ENCODE measurements at regions not wholly inside any gene's neighbourhood (a gene's known extent, or its start where the extent isn't known, plus 50 kb on each side); places are given as distances from the start of the nearest gene placed in this dataset.

DNA sequence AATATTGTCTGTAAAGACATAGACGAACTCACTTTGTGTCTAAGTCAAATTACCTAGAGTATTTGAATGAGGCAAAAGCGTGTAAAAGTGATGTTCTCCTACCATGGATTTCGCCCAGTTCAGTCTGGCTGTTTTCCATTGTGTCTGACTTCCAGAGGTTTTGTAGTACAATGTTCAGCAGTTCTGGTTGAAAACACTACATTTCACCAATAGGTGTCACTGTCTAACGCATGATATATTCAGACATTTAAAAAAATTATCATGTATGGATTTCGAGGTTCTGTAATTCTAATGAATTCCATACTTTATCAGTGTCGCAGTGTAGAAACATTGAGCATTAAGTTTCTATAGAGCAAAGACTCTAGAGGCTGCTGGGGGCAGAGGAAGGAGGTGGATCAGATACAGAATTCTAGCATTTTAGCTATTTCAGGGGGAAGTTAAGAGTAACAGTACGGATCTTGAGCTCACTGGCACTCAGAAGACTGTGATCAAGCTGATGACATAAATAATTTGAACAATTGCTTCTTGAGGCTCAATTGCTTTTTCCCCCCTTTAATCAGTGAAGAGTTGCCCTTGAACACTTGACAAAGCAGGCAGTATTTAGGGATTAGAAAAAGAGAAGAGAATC is 196.9 kb upstream of the RHOBTB1 start:
- TF ChIP-seq CTCF (IDR thresholded peaks at IDR 0.05) (peak; percentile 54 to 75 (median 54)), POLR2A (IDR thresholded peaks at IDR 0.05) (no peak)

All from breast epithelium (tissue), 3 donors.